ENCODE measurements at regions not wholly inside any gene's neighbourhood (a gene's known extent, or its start where the extent isn't known, plus 50 kb on each side); places are given as distances from the start of the nearest gene placed in this dataset.
A peak's percentile ranks its signal among the peaks of the same experiment; 100 is the strongest.

- no peaks in the 10 kb centered on the region for H3K9me3 ChIP-seq (ENCODE audit: control insufficient read depth, insufficient read depth, low read depth, low read length)
- H3K79me2 ChIP-seq (ENCODE audit: control insufficient read depth, insufficient read depth, low read length), result no peaks in the 10 kb centered on the region
- TF ChIP-seq CTCF (conservative IDR thresholded peaks at IDR 0.05 in 1 of 2, IDR thresholded peaks at IDR 0.05 in 1 of 2; ENCODE audit: low read depth in 1 of 2, low read length in 2 of 2) (no peak), EZH2 (IDR thresholded peaks at IDR 0.05; ENCODE audit: low read length, missing control alignments) (no peak)
- H3K27ac ChIP-seq (ENCODE audit: insufficient read depth, low read length), result no peak overlapping the region
- no peak overlapping the region for H2AFZ ChIP-seq (ENCODE audit: low read length)
- H4K20me1 ChIP-seq (ENCODE audit: control insufficient read depth, extremely low read depth, insufficient read depth, low read length), result no peaks in the 10 kb centered on the region
- no peak overlapping the region for H3K9ac ChIP-seq (ENCODE audit: insufficient read depth, low read length)
- no peaks in the 10 kb centered on the region for H3K36me3 ChIP-seq (ENCODE audit: control insufficient read depth, insufficient read depth, low read length)
- no peak for DNase-seq (ENCODE audit: low read depth in 2 of 2)
- no peaks in the 10 kb centered on the region for H3K4me1 ChIP-seq (ENCODE audit: control insufficient read depth, extremely low read depth, insufficient read depth, low read length)
- no peaks in the 10 kb centered on the region for H3K27me3 ChIP-seq (ENCODE audit: control insufficient read depth, insufficient read depth, low read length)
- no peak overlapping the region for H3K4me2 ChIP-seq (ENCODE audit: extremely low read depth, insufficient read depth, low read length)
- H3K4me3 ChIP-seq (replicated peaks in 1 of 4; ENCODE audit: control extremely low read depth in 1 of 4, insufficient read depth in 1 of 4, low read depth in 3 of 4, low read length in 4 of 4), result no peak overlapping the region
Measured at GRCh38 chr7:85456254-85456653, 269.4 kb upstream of the SEMA3D start.

- peak; percentile 23 to 82 for DNase-seq (ENCODE audit: low read depth in 2 of 2)
- Histone ChIP-seq H3K9me3 (ENCODE audit: control insufficient read depth, insufficient read depth, low read depth, low read length) (no peaks in the 10 kb centered on the region), H3K27me3 (ENCODE audit: control insufficient read depth, insufficient read depth, low read length) (no peaks in the 10 kb centered on the region), H3K79me2 (ENCODE audit: control insufficient read depth, insufficient read depth, low read length) (no peaks in the 10 kb centered on the region), H3K4me1 (ENCODE audit: control insufficient read depth, extremely low read depth, insufficient read depth, low read length) (no peaks in the 10 kb centered on the region), H3K4me3 (replicated peaks in 1 of 4; ENCODE audit: control extremely low read depth in 1 of 4, insufficient read depth in 1 of 4, low read depth in 3 of 4, low read length in 4 of 4) (no peak overlapping the region), H3K9ac (ENCODE audit: insufficient read depth, low read length) (no peak overlapping the region), H3K27ac (ENCODE audit: insufficient read depth, low read length) (no peak overlapping the region), H2AFZ (ENCODE audit: low read length) (no peak overlapping the region), H3K4me2 (ENCODE audit: extremely low read depth, insufficient read depth, low read length) (no peak overlapping the region), H3K36me3 (ENCODE audit: control insufficient read depth, insufficient read depth, low read length) (no peaks in the 10 kb centered on the region), H4K20me1 (ENCODE audit: control insufficient read depth, extremely low read depth, insufficient read depth, low read length) (no peaks in the 10 kb centered on the region)
- no peak for TF ChIP-seq CTCF (conservative IDR thresholded peaks at IDR 0.05 in 1 of 2, IDR thresholded peaks at IDR 0.05 in 1 of 2; ENCODE audit: low read depth in 1 of 2, low read length in 2 of 2)
- TF ChIP-seq EZH2 (IDR thresholded peaks at IDR 0.05; ENCODE audit: low read length, missing control alignments), result no peak
Measured at GRCh38 chr7:85454904-85455303, 268.0 kb upstream of the SEMA3D start.

- Histone ChIP-seq H3K79me2 (ENCODE audit: control insufficient read depth, insufficient read depth, low read length) (no peaks in the 10 kb centered on the region), H4K20me1 (ENCODE audit: control insufficient read depth, extremely low read depth, insufficient read depth, low read length) (no peaks in the 10 kb centered on the region), H3K36me3 (ENCODE audit: control insufficient read depth, insufficient read depth, low read length) (no peaks in the 10 kb centered on the region), H3K4me1 (ENCODE audit: control insufficient read depth, extremely low read depth, insufficient read depth, low read length) (no peaks in the 10 kb centered on the region), H3K27me3 (ENCODE audit: control insufficient read depth, insufficient read depth, low read length) (no peaks in the 10 kb centered on the region), H3K4me2 (ENCODE audit: extremely low read depth, insufficient read depth, low read length) (no peak overlapping the region), H3K27ac (ENCODE audit: insufficient read depth, low read length) (no peak overlapping the region), H3K9me3 (ENCODE audit: control insufficient read depth, insufficient read depth, low read depth, low read length) (no peaks in the 10 kb centered on the region), H2AFZ (ENCODE audit: low read length) (no peak overlapping the region), H3K4me3 (replicated peaks in 1 of 4; ENCODE audit: control extremely low read depth in 1 of 4, insufficient read depth in 1 of 4, low read depth in 3 of 4, low read length in 4 of 4) (no peak overlapping the region), H3K9ac (ENCODE audit: insufficient read depth, low read length) (no peak overlapping the region)
- DNase-seq (ENCODE audit: low read depth in 2 of 2), result no peak
- TF ChIP-seq CTCF (conservative IDR thresholded peaks at IDR 0.05 in 1 of 2, IDR thresholded peaks at IDR 0.05 in 1 of 2; ENCODE audit: low read depth in 1 of 2, low read length in 2 of 2), result no peak
- TF ChIP-seq EZH2 (IDR thresholded peaks at IDR 0.05; ENCODE audit: low read length, missing control alignments), result no peak
Measured at GRCh38 chr7:85452674-85453073, 265.8 kb upstream of the SEMA3D start.
